Natural killer cell (primary cell): ENCODE measurements at regions not wholly inside any gene's neighbourhood (a gene's known extent, or its start where the extent isn't known, plus 50 kb on each side); places are given as distances from the start of the nearest gene placed in this dataset.
"Not testable (repeated sequence)": the region's sequence is repeated elsewhere in the genome, so short reads cannot be mapped to it uniquely, and the experiment has no call there.

ENCODE experiments used
- ATAC-seq, 3 donors: fragments of 150-1000 bp in 2 of 3; fragments of 200-7000 bp in 1 of 3; cut with Tn5 transposase; 1 replicate in 1 of 3; 2 replicates in 2 of 3; pipeline ENCODE4 v1.10.0; 2021; ENCODE audit warnings: mild to moderate bottlenecking in 2 of 3, moderate library complexity in 2 of 3
- DNase-seq, 2 donors: peaks; one replicate each; pipeline versions ENCODE4 v3.0.0 to v3.0.0-alpha.2; 2013 to 2021; ENCODE audit warnings: mixed read lengths in 1 of 2
- H3K27ac ChIP-seq: one replicate; pipeline ENCODE4 v1.5.1; 2013; ENCODE audit warnings: mild to moderate bottlenecking, low read length
- H3K27me3 ChIP-seq: one replicate; pipeline ENCODE4 v1.6.1; 2013; ENCODE audit warnings: low read length; ENCODE audit not compliant: control insufficient read depth, insufficient read depth
- H3K36me3 ChIP-seq: one replicate; pipeline ENCODE4 v1.6.1; 2013; ENCODE audit warnings: low read length; ENCODE audit not compliant: control insufficient read depth, insufficient read depth
- H3K4me1 ChIP-seq: one replicate; pipeline ENCODE4 v1.6.1; 2013; ENCODE audit warnings: low read length; ENCODE audit not compliant: control insufficient read depth, insufficient read depth
- H3K4me3 ChIP-seq: one replicate; pipeline ENCODE4 v1.5.1; 2013; ENCODE audit warnings: low read length
- H3K9me3 ChIP-seq: one replicate; pipeline ENCODE4 v1.6.1; 2013; ENCODE audit warnings: low read length; ENCODE audit not compliant: control insufficient read depth, insufficient read depth
- H3K27ac Mint-ChIP-seq, 2 donors: one replicate each; pipeline ENCODE4 v1.8.0; 2022; ENCODE audit warnings: mild to moderate bottlenecking in 2 of 2, mixed read lengths in 2 of 2, moderate library complexity in 1 of 2
- H3K27me3 Mint-ChIP-seq, 2 donors: one replicate each; pipeline ENCODE4 v1.8.0; 2022; ENCODE audit warnings: low read depth in 2 of 2, mixed read lengths in 2 of 2
- H3K36me3 Mint-ChIP-seq: one replicate; pipeline ENCODE4 v1.8.0; 2022; ENCODE audit warnings: mixed read lengths
- H3K4me1 Mint-ChIP-seq, 2 donors: one replicate each; pipeline ENCODE4 v1.8.0; 2022; ENCODE audit warnings: mixed read lengths in 2 of 2
- H3K4me3 Mint-ChIP-seq: one replicate; pipeline ENCODE4 v1.8.0; 2022; ENCODE audit warnings: mild to moderate bottlenecking, moderate library complexity, mixed read lengths
- H3K9me3 Mint-ChIP-seq, 2 donors: one replicate each; pipeline ENCODE4 v1.8.0; 2022; ENCODE audit warnings: mixed read lengths in 2 of 2
- CTCF ChIP-seq: fragments of 200-600 bp; IDR thresholded peaks from one replicate; pipeline ENCODE4 v1.8.0; 2022; ENCODE audit warnings: antibody characterized with exemption
- WGBS: methylation state at CpG from one replicate; pipeline ENCODE4 v1.1.7; 2013; ENCODE audit warnings: missing lambda C conversion rate; ENCODE audit not compliant: insufficient coverage; 5-methylcytosine and 5-hydroxymethylcytosine counted together
- intact Hi-C: fragments of 100-400 bp; cut with micrococcal nuclease; formaldehyde crosslinking; loops from one replicate; pipeline ENCODE4 v1.14.2; 2022

GRCh38 chr2:62391696-62392095 lies 114.3 kb downstream of the TMEM17 start:
- Mint-ChIP-seq H3K9me3 (no peaks in the 10 kb centered on the region), H3K4me3 (no peak overlapping the region), H3K36me3 (no peaks in the 10 kb centered on the region), H3K4me1 (no peaks in the 10 kb centered on the region), H3K27ac (no peak overlapping the region), H3K27me3 (no peaks in the 10 kb centered on the region)
- Histone ChIP-seq H3K36me3 (no peaks in the 10 kb centered on the region), H3K27me3 (no peaks in the 10 kb centered on the region), H3K9me3 (no peaks in the 10 kb centered on the region), H3K4me1 (no peaks in the 10 kb centered on the region), H3K27ac (no peak overlapping the region), H3K4me3 (no peak overlapping the region)
- DNase-seq (no peak), ATAC-seq (no peak)
- no CpG with 5 or more reads among the region's 1 CpG for WGBS
- TF ChIP-seq CTCF: no peak
- intact Hi-C loops: no loop called here

GRCh38 chr2:62386378-62386777 lies 119.6 kb downstream of the TMEM17 start:
- H3K27ac ChIP-seq, DNase-seq, H3K4me1 ChIP-seq, H3K27me3 Mint-ChIP-seq, H3K4me1 Mint-ChIP-seq, ATAC-seq, H3K36me3 Mint-ChIP-seq, H3K9me3 ChIP-seq, H3K4me3 Mint-ChIP-seq, H3K36me3 ChIP-seq, H3K27me3 ChIP-seq, H3K4me3 ChIP-seq, H3K9me3 Mint-ChIP-seq, intact Hi-C loops, H3K27ac Mint-ChIP-seq: not testable (repeated sequence)
- 91% methylated on average over 2 of the region's 2 CpGs for WGBS

DNA sequence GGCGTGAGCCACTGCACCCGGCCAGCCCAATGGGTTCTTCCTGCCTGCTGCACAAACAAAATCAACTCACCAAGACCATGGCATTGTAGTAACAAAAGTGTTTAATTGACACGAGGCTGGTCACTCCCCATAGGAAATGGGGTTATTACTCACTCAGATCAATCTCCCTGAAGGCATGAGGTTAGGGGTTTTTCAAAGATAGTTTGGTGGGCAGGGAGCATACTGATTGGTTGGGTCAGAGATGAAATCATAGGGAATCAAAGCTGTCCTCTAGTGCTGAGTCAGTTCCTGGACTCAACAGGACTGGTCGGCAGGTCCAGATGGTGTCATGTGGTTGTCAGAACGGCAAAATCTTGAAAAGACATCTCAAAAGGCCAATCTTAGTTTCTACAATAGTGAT lies 122.1 kb downstream of the TMEM17 start:
- H3K4me1 Mint-ChIP-seq: no peaks in the 10 kb centered on the region
- 74% methylated on average over 4 of the region's 5 CpGs for WGBS
- H3K36me3 ChIP-seq: no peaks in the 10 kb centered on the region
- no peaks in the 10 kb centered on the region for H3K36me3 Mint-ChIP-seq
- peaks cover 0 to 4% of the 10 kb centered on the region in 2 donors for H3K27me3 Mint-ChIP-seq
- no peak overlapping the region for H3K4me3 Mint-ChIP-seq
- DNase-seq (no peak), ATAC-seq (no peak)
- H3K27me3 ChIP-seq: no peaks in the 10 kb centered on the region
- H3K27ac ChIP-seq: no peak overlapping the region
- H3K4me1 ChIP-seq: no peaks in the 10 kb centered on the region
- no peaks in the 10 kb centered on the region for H3K9me3 ChIP-seq
- H3K27ac Mint-ChIP-seq: no peak overlapping the region
- TF ChIP-seq CTCF: no peak
- H3K4me3 ChIP-seq: no peak overlapping the region
- intact Hi-C loops: no loop called here
- no peaks in the 10 kb centered on the region for H3K9me3 Mint-ChIP-seq

DNA sequence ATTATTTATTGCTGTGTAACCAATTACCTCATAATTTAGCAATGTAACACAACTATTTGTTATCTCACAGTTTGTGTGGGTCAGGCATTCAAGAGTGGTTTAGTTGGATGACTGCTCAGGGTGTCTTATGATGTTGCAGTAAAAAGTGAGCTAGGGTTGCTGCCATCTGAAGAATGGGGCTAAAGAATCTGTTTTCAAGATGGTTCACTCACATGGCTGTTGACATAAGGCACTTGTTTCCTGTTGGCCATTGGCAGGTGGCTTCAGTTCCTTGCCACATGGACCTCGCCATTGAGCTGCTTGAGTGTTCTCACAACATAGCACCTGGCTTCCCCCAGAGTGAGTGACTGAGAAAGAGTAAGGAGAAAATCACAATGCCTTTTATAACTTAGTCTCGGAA lies 123.2 kb downstream of the TMEM17 start:
- no peaks in the 10 kb centered on the region for H3K36me3 ChIP-seq
- intact Hi-C loops: no loop called here
- H3K4me3 ChIP-seq: no peak overlapping the region
- Mint-ChIP-seq H3K4me1 (no peaks in the 10 kb centered on the region), H3K36me3 (no peaks in the 10 kb centered on the region), H3K27ac (no peak overlapping the region), H3K27me3 (peaks cover 0 to 4% of the 10 kb centered on the region in 2 donors), H3K9me3 (no peaks in the 10 kb centered on the region), H3K4me3 (no peak overlapping the region)
- no peak for DNase-seq
- ATAC-seq: no peak
- H3K4me1 ChIP-seq: no peaks in the 10 kb centered on the region
- no peaks in the 10 kb centered on the region for H3K9me3 ChIP-seq
- TF ChIP-seq CTCF: no peak
- no peak overlapping the region for H3K27ac ChIP-seq
- H3K27me3 ChIP-seq: no peaks in the 10 kb centered on the region
- 69% methylated on average over 2 of the region's 2 CpGs for WGBS
